SU-DHL-6 (cell line): ENCODE measurements at regions not wholly inside any gene's neighbourhood (a gene's known extent, or its start where the extent isn't known, plus 50 kb on each side); places are given as distances from the start of the nearest gene placed in this dataset.

Source experiments
- H2AFZ ChIP-seq: fragments of 200-600 bp; sonication (generic); 2 replicates; pipeline ENCODE4 v1.6.1; 2014; ENCODE audit warnings: low read depth, mild to moderate bottlenecking, moderate library complexity, mixed read lengths, antibody characterized with exemption, low read length; ENCODE audit not compliant: severe bottlenecking
- H3F3A ChIP-seq: fragments of 200-600 bp; shearing (Covaris generic); 2 replicates; pipeline ENCODE4 v1.6.0; 2016; ENCODE audit warnings: antibody characterized with exemption, mild to moderate bottlenecking; ENCODE audit not compliant: insufficient read depth
- H3K27ac ChIP-seq: fragments of 200-600 bp; sonication (generic); 2 replicates; pipeline ENCODE4 v1.5.1; 2016; ENCODE audit warnings: low read depth, mild to moderate bottlenecking, low read length, moderate library complexity, mixed read lengths
- H3K27me3 ChIP-seq: fragments of 200-600 bp; sonication (generic), shearing (Covaris generic); 2 replicates; pipeline ENCODE4 v1.6.0; 2014; ENCODE audit warnings: mild to moderate bottlenecking, low read length
- H3K36me3 ChIP-seq: fragments of 200-600 bp; sonication (generic); 2 replicates; pipeline ENCODE4 v1.6.1; 2014; ENCODE audit warnings: mild to moderate bottlenecking, low read length, mixed read lengths
- H3K4me2 ChIP-seq: fragments of 300-600, 200-600 bp; shearing (Covaris generic), sonication (generic); 2 replicates; pipeline ENCODE4 v1.6.0; 2014; ENCODE audit warnings: low read length, low read depth, mild to moderate bottlenecking; ENCODE audit not compliant: poor library complexity, severe bottlenecking
- H3K4me3 ChIP-seq: fragments of 200-600 bp; sonication (generic); 2 replicates; pipeline ENCODE4 v1.5.1; 2014; ENCODE audit warnings: antibody characterized with exemption, low read length, mild to moderate bottlenecking, mixed read lengths; ENCODE audit not compliant: insufficient read depth, poor library complexity, severe bottlenecking
- H3K79me2 ChIP-seq: fragments of 200-600 bp; sonication (generic); 2 replicates; pipeline ENCODE4 v1.6.1; 2014; ENCODE audit warnings: mild to moderate bottlenecking, low read length, moderate library complexity; ENCODE audit not compliant: insufficient read depth
- H3K9ac ChIP-seq: fragments of 200-600 bp; sonication (generic); 2 replicates; pipeline ENCODE4 v1.7.0; 2014; ENCODE audit warnings: mild to moderate bottlenecking, low read length
- H3K9me2 ChIP-seq: fragments of 200-600 bp; sonication (generic); replicated peaks from 2 replicates; pipeline ENCODE4 v1.6.1; 2014; ENCODE audit warnings: low read length; ENCODE audit not compliant: insufficient read depth
- H3K9me3 ChIP-seq: fragments of 200-600 bp; sonication (generic); 2 replicates; pipeline ENCODE4 v1.6.1; 2014; ENCODE audit warnings: low read length, mixed read lengths; ENCODE audit not compliant: insufficient read depth
- H4K20me1 ChIP-seq: fragments of 200-600 bp; sonication (generic); 2 replicates; pipeline ENCODE4 v1.6.1; 2014; ENCODE audit warnings: low read depth, mild to moderate bottlenecking, antibody characterized with exemption, low read length, moderate library complexity, mixed read lengths
- CTCF ChIP-seq: fragments of 200-600 bp; sonication (generic); IDR thresholded peaks from one replicate; pipeline ENCODE4 v1.5.1; 2017; ENCODE audit warnings: antibody characterized with exemption, mild to moderate bottlenecking, low read length, moderate library complexity; ENCODE audit not compliant: insufficient read depth, poor library complexity, severe bottlenecking
- EZH2phosphoT487 ChIP-seq: fragments of 200-600 bp; sonication (generic), shearing (Covaris generic); conservative IDR thresholded peaks from 2 replicates; pipeline ENCODE4 v1.6.1; 2018; ENCODE audit warnings: mild to moderate bottlenecking, antibody characterized with exemption, low read length, moderate library complexity, mixed read lengths

DNA sequence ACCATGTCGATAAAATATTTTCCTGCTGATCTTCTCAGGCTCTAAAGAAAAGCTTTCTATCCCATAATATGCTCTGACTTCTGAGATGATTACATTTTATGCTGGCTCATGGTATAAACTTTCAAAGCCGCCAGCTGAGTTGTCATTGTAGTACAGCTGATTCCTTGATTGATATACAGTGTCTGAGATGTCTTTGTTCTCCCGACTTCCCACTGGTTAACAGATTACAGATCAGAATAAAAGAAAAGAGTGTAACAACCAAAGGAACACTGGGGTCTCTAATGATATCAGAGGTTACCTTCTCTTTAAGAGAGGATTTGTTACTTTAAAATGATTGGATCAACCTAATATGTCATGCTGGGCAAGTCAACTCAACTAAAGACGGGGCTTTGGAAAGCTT, 485.4 kb upstream of the LRRC7 start:
- Histone ChIP-seq H3F3A (no peaks in the 10 kb centered on the region), H3K36me3 (no peaks in the 10 kb centered on the region), H3K9me2 (no peaks in the 10 kb centered on the region), H3K9me3 (no peaks in the 10 kb centered on the region), H3K4me3 (no peak overlapping the region), H2AFZ (no peak overlapping the region), H3K79me2 (no peaks in the 10 kb centered on the region), H3K27ac (no peak overlapping the region), H3K4me2 (no peak overlapping the region), H3K9ac (no peak overlapping the region), H4K20me1 (no peaks in the 10 kb centered on the region), H3K27me3 (no peaks in the 10 kb centered on the region)
- TF ChIP-seq EZH2phosphoT487, result no peak
- no peak for TF ChIP-seq CTCF

DNA sequence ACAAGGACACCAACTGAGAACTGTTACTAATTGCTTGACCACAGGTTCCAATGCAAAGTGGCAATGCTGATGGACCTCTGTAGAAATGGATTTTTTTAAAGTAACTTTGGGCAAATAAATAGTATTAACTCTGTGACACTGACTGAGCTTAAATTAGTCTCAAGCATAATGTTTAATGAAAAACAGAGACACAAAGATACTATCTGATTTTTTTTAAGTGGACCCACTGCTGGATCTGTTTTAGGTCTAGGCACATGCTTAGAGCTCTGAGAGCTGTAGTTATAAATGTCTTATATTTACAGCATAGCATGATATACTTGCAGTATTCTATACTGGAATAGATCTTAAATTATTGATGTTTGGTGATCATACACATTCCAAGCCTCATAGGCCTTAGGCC, 481.6 kb upstream of the LRRC7 start:
- Histone ChIP-seq H3K4me2 (no peak overlapping the region), H3K79me2 (no peaks in the 10 kb centered on the region), H3K4me3 (no peak overlapping the region), H3K9me2 (no peaks in the 10 kb centered on the region), H3K27ac (no peak overlapping the region), H3F3A (no peaks in the 10 kb centered on the region), H3K27me3 (no peaks in the 10 kb centered on the region), H4K20me1 (no peaks in the 10 kb centered on the region), H3K36me3 (no peaks in the 10 kb centered on the region), H3K9me3 (no peaks in the 10 kb centered on the region), H2AFZ (no peak overlapping the region), H3K9ac (no peak overlapping the region)
- TF ChIP-seq EZH2phosphoT487 (no peak), CTCF (no peak)

DNA sequence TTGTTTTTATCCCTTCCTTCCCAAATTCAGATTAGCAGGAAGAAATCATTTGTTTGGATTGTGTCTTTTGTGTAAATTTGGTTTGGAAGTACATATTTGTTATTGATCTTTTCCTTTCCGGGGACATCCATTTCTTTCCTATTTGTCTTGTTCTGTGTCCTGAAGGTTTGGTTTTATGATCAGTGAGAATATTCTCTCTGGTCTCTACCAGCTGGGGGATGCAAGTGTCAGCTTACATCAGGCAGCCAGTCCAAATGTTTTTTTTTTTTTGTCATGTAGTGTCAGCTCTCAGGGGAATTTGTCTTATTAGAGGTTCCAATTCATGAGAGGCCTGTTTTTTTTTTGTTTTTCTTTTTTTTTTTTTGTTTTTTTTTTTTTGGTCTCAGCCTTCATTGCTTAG, 479.2 kb upstream of the LRRC7 start:
- no peaks in the 10 kb centered on the region for H3K36me3 ChIP-seq
- H4K20me1 ChIP-seq, result no peaks in the 10 kb centered on the region
- H2AFZ ChIP-seq, result no peak overlapping the region
- H3K4me3 ChIP-seq, result no peak overlapping the region
- TF ChIP-seq EZH2phosphoT487, result no peak
- H3F3A ChIP-seq, result no peaks in the 10 kb centered on the region
- no peaks in the 10 kb centered on the region for H3K79me2 ChIP-seq
- H3K9me2 ChIP-seq, result no peaks in the 10 kb centered on the region
- no peaks in the 10 kb centered on the region for H3K27me3 ChIP-seq
- no peak overlapping the region for H3K4me2 ChIP-seq
- H3K9me3 ChIP-seq, result no peaks in the 10 kb centered on the region
- H3K27ac ChIP-seq, result no peak overlapping the region
- no peak overlapping the region for H3K9ac ChIP-seq

- Histone ChIP-seq H2AFZ (no peak overlapping the region), H3K36me3 (no peaks in the 10 kb centered on the region), H3K79me2 (no peaks in the 10 kb centered on the region), H3K27ac (no peak overlapping the region), H3F3A (no peaks in the 10 kb centered on the region), H3K9ac (no peak overlapping the region), H3K9me3 (no peaks in the 10 kb centered on the region), H3K4me2 (no peak overlapping the region), H3K4me3 (no peak overlapping the region), H4K20me1 (no peaks in the 10 kb centered on the region), H3K9me2 (no peaks in the 10 kb centered on the region), H3K27me3 (no peaks in the 10 kb centered on the region)
- no peak for TF ChIP-seq EZH2phosphoT487
Observed at GRCh38 chr1:69090170-69090569, 477.6 kb upstream of the LRRC7 start.
